HG03469 (cell line): ENCODE measurements at regions not wholly inside any gene's neighbourhood (a gene's known extent, or its start where the extent isn't known, plus 50 kb on each side); places are given as distances from the start of the nearest gene placed in this dataset.
"Not testable (repeated sequence)": the region's sequence is repeated elsewhere in the genome, so short reads cannot be mapped to it uniquely, and the experiment has no call there.

Source experiments
- ATAC-seq: cut with Tn5 transposase; IDR thresholded peaks from one replicate; pipeline ENCODE4 v1.9.1; 2021; ENCODE audit warnings: mild to moderate bottlenecking, moderate library complexity, moderate number of reproducible peaks; ENCODE audit not compliant: unreplicated experiment

- no peak for ATAC-seq
Measured at GRCh38 chr3:94778814-94779494, 716.1 kb downstream of the NSUN3 start.

- no peak for ATAC-seq
Measured at GRCh38 chr3:94779699-94780098, 716.8 kb downstream of the NSUN3 start.

GRCh38 chr3:94784274-94784673 is 721.4 kb downstream of the NSUN3 start:
- ATAC-seq, result no peak

GRCh38 chr3:94787066-94787465 is 724.2 kb downstream of the NSUN3 start:
- ATAC-seq, result no peak

- no peak for ATAC-seq
Measured at GRCh38 chr3:94787734-94788270, 724.9 kb downstream of the NSUN3 start.

- no peak for ATAC-seq
Measured at GRCh38 chr3:94794563-94794962, 731.7 kb downstream of the NSUN3 start.

GRCh38 chr3:94799420-94800060 is 736.7 kb downstream of the NSUN3 start:
- no peak for ATAC-seq

GRCh38 chr3:94811836-94812235 is 749.0 kb downstream of the NSUN3 start:
- ATAC-seq, result no peak

GRCh38 chr3:94821241-94821640 is 758.4 kb downstream of the NSUN3 start:
- ATAC-seq, result no peak

- no peak for ATAC-seq
Measured at GRCh38 chr3:94822298-94822697, 759.4 kb downstream of the NSUN3 start.

- ATAC-seq, result not testable (repeated sequence)
Measured at GRCh38 chr3:94846251-94846650, 783.4 kb downstream of the NSUN3 start.

GRCh38 chr3:94862703-94863102 is 799.8 kb downstream of the NSUN3 start:
- peak; percentile 72 for ATAC-seq

- ATAC-seq, result no peak
Measured at GRCh38 chr3:94869059-94869547, 806.2 kb downstream of the NSUN3 start.

GRCh38 chr3:94873751-94874150 is 810.9 kb downstream of the NSUN3 start:
- no peak for ATAC-seq

GRCh38 chr3:94875149-94875548 is 812.3 kb downstream of the NSUN3 start:
- ATAC-seq, result no peak

- ATAC-seq, result no peak
Measured at GRCh38 chr3:94887065-94887464, 824.2 kb downstream of the NSUN3 start.

GRCh38 chr3:94896994-94897393 is 834.1 kb downstream of the NSUN3 start:
- no peak for ATAC-seq

- ATAC-seq, result no peak
Measured at GRCh38 chr3:94904156-94904674, 841.4 kb downstream of the NSUN3 start.

- ATAC-seq, result no peak
Measured at GRCh38 chr3:94909726-94910125, 846.9 kb downstream of the NSUN3 start.

GRCh38 chr3:94912656-94913055 is 849.8 kb downstream of the NSUN3 start:
- ATAC-seq, result no peak

- no peak for ATAC-seq
Measured at GRCh38 chr3:94927175-94927574, 864.3 kb downstream of the NSUN3 start.

GRCh38 chr3:94928921-94929320 is 866.1 kb downstream of the NSUN3 start:
- no peak for ATAC-seq
